GM12865 (cell line): ENCODE measurements at regions not wholly inside any gene's neighbourhood (a gene's known extent, or its start where the extent isn't known, plus 50 kb on each side); places are given as distances from the start of the nearest gene placed in this dataset.

Experiments
- DNase-seq: peaks from one replicate; pipeline ENCODE4 v3.0.0; 2010; ENCODE audit warnings: low read depth
- H3K4me3 ChIP-seq: 2 replicates; pipeline ENCODE4 v1.5.1; 2011; ENCODE audit warnings: mild to moderate bottlenecking, low read depth, low read length, control low read depth
- CTCF ChIP-seq: IDR thresholded peaks from 2 replicates; pipeline ENCODE4 v1.5.1; 2011; ENCODE audit warnings: low read length, control low read depth, low read depth, inconsistent platforms; ENCODE audit not compliant: insufficient read depth; ENCODE audit errors: missing control alignments

GRCh38 chr6:72476051-72476450, 145.8 kb upstream of the KCNQ5 start:
- H3K4me3 ChIP-seq, result no peak overlapping the region
- no peak for DNase-seq
- no peak for TF ChIP-seq CTCF

GRCh38 chr6:72476646-72477045, 145.2 kb upstream of the KCNQ5 start:
- no peak for DNase-seq
- H3K4me3 ChIP-seq, result no peak overlapping the region
- no peak for TF ChIP-seq CTCF

GRCh38 chr6:72495441-72495840, 126.4 kb upstream of the KCNQ5 start:
- TF ChIP-seq CTCF, result no peak
- DNase-seq, result no peak
- H3K4me3 ChIP-seq, result no peak overlapping the region

- no peak overlapping the region for H3K4me3 ChIP-seq
- no peak for TF ChIP-seq CTCF
- no peak for DNase-seq
Observed at GRCh38 chr6:72497186-72497585, 124.7 kb upstream of the KCNQ5 start.

GRCh38 chr6:72500669-72501068, 121.2 kb upstream of the KCNQ5 start:
- no peak overlapping the region for H3K4me3 ChIP-seq
- TF ChIP-seq CTCF, result no peak
- DNase-seq, result no peak

GRCh38 chr6:72504406-72504805, 117.5 kb upstream of the KCNQ5 start:
- no peak for TF ChIP-seq CTCF
- no peak overlapping the region for H3K4me3 ChIP-seq
- no peak for DNase-seq

- no peak for TF ChIP-seq CTCF
- no peak overlapping the region for H3K4me3 ChIP-seq
- no peak for DNase-seq
Observed at GRCh38 chr6:72505446-72505845, 116.4 kb upstream of the KCNQ5 start.
